ENCODE measurements at regions not wholly inside any gene's neighbourhood (a gene's known extent, or its start where the extent isn't known, plus 50 kb on each side); places are given as distances from the start of the nearest gene placed in this dataset.

GRCh38 chr11:91158891-91159537 is 936.2 kb upstream of the CHORDC1 start:
- ATAC-seq (peak; percentile 94), DNase-seq (peak; percentile 88)
- no peaks in the 10 kb centered on the region for H3K27me3 ChIP-seq (ENCODE audit: low read length)
- H3K4me3 ChIP-seq (ENCODE audit: low read length): no peak overlapping the region
- POLR2A ChIA-PET (ENCODE audit: unreplicated experiment): no interaction called here
- no peaks in the 10 kb centered on the region for H3K9me2 ChIP-seq (replicated peaks; ENCODE audit: low read length)
- no peak overlapping the region for H2AFZ ChIP-seq (ENCODE audit: low read length)
- BruUV-seq (replicated peaks): no TSS peak
- no peaks in the 10 kb centered on the region for H3F3A ChIP-seq (ENCODE audit: low read length, unreplicated experiment)
- H3K79me2 ChIP-seq (ENCODE audit: low read length): no peaks in the 10 kb centered on the region
- H3K4me2 ChIP-seq (ENCODE audit: low read length): peak overlapping the region; percentile 42
- H3K4me1 ChIP-seq (ENCODE audit: insufficient read depth, low read length): peaks cover 38% of the 10 kb centered on the region
- intact Hi-C loops (cut with micrococcal nuclease): no loop called here
- no peaks in the 10 kb centered on the region for H3K9me3 ChIP-seq (ENCODE audit: low read length)
- H3K36me3 ChIP-seq (ENCODE audit: low read depth, low read length): no peaks in the 10 kb centered on the region
- TF ChIP-seq EZH2phosphoT487 (IDR thresholded peaks at IDR 0.05; ENCODE audit: borderline replicate concordance, low read length) (no peak), EZH2 (IDR thresholded peaks at IDR 0.05; ENCODE audit: low read length, unreplicated experiment) (no peak), CTCF (conservative IDR thresholded peaks at IDR 0.05; ENCODE audit: low read depth, low read length) (no peak)
- H3K9ac ChIP-seq (ENCODE audit: low read length): no peak overlapping the region
- CTCF ChIA-PET: no interaction called here
- H3K27ac ChIP-seq (ENCODE audit: low read length): peak overlapping the region; percentile 19
- no peaks in the 10 kb centered on the region for H4K20me1 ChIP-seq (ENCODE audit: low read length)

GRCh38 chr11:91158297-91158696 is 935.4 kb upstream of the CHORDC1 start:
- peak overlapping the region; percentile 42 for H3K4me2 ChIP-seq (ENCODE audit: low read length)
- no peaks in the 10 kb centered on the region for H3K9me3 ChIP-seq (ENCODE audit: low read length)
- ChIA-PET CTCF (no interaction called here), POLR2A (ENCODE audit: unreplicated experiment) (no interaction called here)
- DNase-seq (peak; percentile 6), ATAC-seq (no peak)
- H4K20me1 ChIP-seq (ENCODE audit: low read length): no peaks in the 10 kb centered on the region
- H3K9me2 ChIP-seq (replicated peaks; ENCODE audit: low read length): no peaks in the 10 kb centered on the region
- H2AFZ ChIP-seq (ENCODE audit: low read length): no peak overlapping the region
- H3K9ac ChIP-seq (ENCODE audit: low read length): no peak overlapping the region
- no TSS peak for BruUV-seq (replicated peaks)
- intact Hi-C loops (cut with micrococcal nuclease): no loop called here
- peaks cover 30% of the 10 kb centered on the region for H3K4me1 ChIP-seq (ENCODE audit: insufficient read depth, low read length)
- no peak for TF ChIP-seq EZH2phosphoT487 (IDR thresholded peaks at IDR 0.05; ENCODE audit: borderline replicate concordance, low read length)
- no peak for TF ChIP-seq EZH2 (IDR thresholded peaks at IDR 0.05; ENCODE audit: low read length, unreplicated experiment)
- TF ChIP-seq CTCF (conservative IDR thresholded peaks at IDR 0.05; ENCODE audit: low read depth, low read length): no peak
- H3K4me3 ChIP-seq (ENCODE audit: low read length): no peak overlapping the region
- H3K27ac ChIP-seq (ENCODE audit: low read length): peak overlapping the region; percentile 19
- no peaks in the 10 kb centered on the region for H3K79me2 ChIP-seq (ENCODE audit: low read length)
- H3K36me3 ChIP-seq (ENCODE audit: low read depth, low read length): no peaks in the 10 kb centered on the region
- no peaks in the 10 kb centered on the region for H3K27me3 ChIP-seq (ENCODE audit: low read length)
- no peaks in the 10 kb centered on the region for H3F3A ChIP-seq (ENCODE audit: low read length, unreplicated experiment)

GRCh38 chr11:91156041-91156440 is 933.2 kb upstream of the CHORDC1 start:
- TF ChIP-seq EZH2 (IDR thresholded peaks at IDR 0.05; ENCODE audit: low read length, unreplicated experiment) (no peak), EZH2phosphoT487 (IDR thresholded peaks at IDR 0.05; ENCODE audit: borderline replicate concordance, low read length) (no peak), CTCF (conservative IDR thresholded peaks at IDR 0.05; ENCODE audit: low read depth, low read length) (no peak)
- Histone ChIP-seq H3K9me2 (replicated peaks; ENCODE audit: low read length) (no peaks in the 10 kb centered on the region), H3K27me3 (ENCODE audit: low read length) (no peaks in the 10 kb centered on the region), H4K20me1 (ENCODE audit: low read length) (no peaks in the 10 kb centered on the region), H3K27ac (ENCODE audit: low read length) (no peak overlapping the region), H3K9me3 (ENCODE audit: low read length) (peaks cover 4% of the 10 kb centered on the region; the same call in 1 of the 2 replicates), H2AFZ (ENCODE audit: low read length) (peak overlapping the region; percentile 34; the same call in 1 of the 2 replicates), H3K36me3 (ENCODE audit: low read depth, low read length) (no peaks in the 10 kb centered on the region), H3K4me3 (ENCODE audit: low read length) (no peak overlapping the region), H3K9ac (ENCODE audit: low read length) (no peak overlapping the region), H3K79me2 (ENCODE audit: low read length) (no peaks in the 10 kb centered on the region), H3K4me1 (ENCODE audit: insufficient read depth, low read length) (peaks cover 27% of the 10 kb centered on the region), H3K4me2 (ENCODE audit: low read length) (no peak overlapping the region), H3F3A (ENCODE audit: low read length, unreplicated experiment) (no peaks in the 10 kb centered on the region)
- ChIA-PET POLR2A (ENCODE audit: unreplicated experiment) (no interaction called here), CTCF (no interaction called here)
- DNase-seq (peak; percentile 26), ATAC-seq (no peak)
- no TSS peak for BruUV-seq (replicated peaks)
- intact Hi-C loops (cut with micrococcal nuclease): no loop called here
